HCT116 (cell line): ENCODE measurements at regions not wholly inside any gene's neighbourhood (a gene's known extent, or its start where the extent isn't known, plus 50 kb on each side); places are given as distances from the start of the nearest gene placed in this dataset.

ENCODE experiments used
- ATAC-seq: fragments of 200-7000 bp; cut with Tn5 transposase; 2 replicates; pipeline ENCODE4 v1.9.1; 2020; ENCODE audit warnings: mild to moderate bottlenecking, moderate library complexity
- BruUV-seq: library from RNA; stranded (reverse); fragments of 400-500 nt; replicated peaks from 2 replicates; lab custom pipeline; 2021; lab: Mats Ljungman, UMichigan
- CTCF ChIA-PET: fragments of 300-600 bp; sonication (Branson Sonifier 250); formaldehyde crosslinking; loops from one replicate; lab custom pipeline; 2021; ENCODE audit warnings: antibody characterized with exemption; lab: Charles Lee
- POLR2A ChIA-PET: fragments of 300-600, 350-600 bp; sonication (Branson Sonifier 250); formaldehyde crosslinking; loops from one replicate; lab custom pipeline; 2021; ENCODE audit warnings: antibody characterized with exemption; lab: Charles Lee
- RAD21 ChIA-PET, 2 experiments: fragments of 300-600 bp; sonication (Branson Sonifier 250); formaldehyde crosslinking; loops; one replicate each; lab custom pipeline; 2023; ENCODE audit warnings: low total read pairs in 2 of 2; ENCODE audit not compliant: uncharacterized antibody in 2 of 2, unreplicated experiment in 2 of 2, low non-redundant PET in 1 of 2; lab: Charles Lee
- DNase-seq: peaks from one replicate; pipeline ENCODE4 v3.0.0-alpha.2; 2010; ENCODE audit warnings: low read depth, low spot score
- H2AFZ ChIP-seq: fragments of 200-600 bp; shearing (Covaris generic), sonication (generic); 2 replicates; pipeline ENCODE4 v1.6.1; 2017; ENCODE audit warnings: low read depth, mixed run types, mixed read lengths, antibody characterized with exemption, low read length; ENCODE audit not compliant: poor library complexity, severe bottlenecking
- H3K27ac ChIP-seq: 2 replicates; pipeline ENCODE4 v1.5.1; 2012; ENCODE audit warnings: low read depth, low read length
- H3K27me3 ChIP-seq: fragments of 200-600 bp; sonication (generic); 2 replicates; pipeline ENCODE4 v1.6.1; 2016; ENCODE audit warnings: mixed run types, low read length, mixed read lengths; ENCODE audit not compliant: insufficient read depth
- H3K36me3 ChIP-seq, 2 experiments: fragments of 200-500 bp in 1 of 2; fragments of 200-600 bp in 1 of 2; sonication (Bioruptor generic) in 1 of 2; sonication (generic) in 1 of 2; 2 replicates each; pipeline versions ENCODE4 v1.5.1 to v1.6.1; 2014 to 2016; ENCODE audit warnings: low read length in 2 of 2, inconsistent platforms in 1 of 2, mixed read lengths in 1 of 2, mixed run types in 1 of 2; ENCODE audit not compliant: insufficient read depth in 2 of 2, control insufficient read depth in 1 of 2
- H3K4me1 ChIP-seq, 2 experiments: fragments of 200-600 bp in 1 of 2; sonication (generic) in 1 of 2; 2 replicates each; pipeline versions ENCODE4 v1.5.1 to v1.6.1; 2012 to 2017; ENCODE audit warnings: low read length in 2 of 2, inconsistent platforms in 1 of 2, mild to moderate bottlenecking in 1 of 2, mixed read lengths in 1 of 2, mixed run types in 1 of 2, moderate library complexity in 1 of 2; ENCODE audit not compliant: insufficient read depth in 2 of 2, control insufficient read depth in 1 of 2
- H3K4me2 ChIP-seq: fragments of 200-600 bp; sonication (generic); 2 replicates; pipeline ENCODE4 v1.6.1; 2017; ENCODE audit warnings: mixed run types, low read length, mixed read lengths
- H3K4me3 ChIP-seq, 2 experiments: fragments of 200-600 bp in 1 of 2; sonication (generic) in 1 of 2; replicated peaks in 1 of 2; 2 replicates each; pipeline ENCODE4 v1.5.1; 2011 to 2016; ENCODE audit warnings: low read length in 2 of 2, control low read depth in 1 of 2, low read depth in 1 of 2, mild to moderate bottlenecking in 1 of 2, mixed read lengths in 1 of 2, mixed run types in 1 of 2
- H3K79me2 ChIP-seq: fragments of 200-600 bp; sonication (generic); 2 replicates; pipeline ENCODE4 v1.6.1; 2017; ENCODE audit warnings: mild to moderate bottlenecking, mixed run types, low read length, moderate library complexity, mixed read lengths; ENCODE audit not compliant: insufficient read depth
- H3K9ac ChIP-seq: fragments of 200-600 bp; sonication (generic); 2 replicates; pipeline ENCODE4 v1.6.1; 2016; ENCODE audit warnings: low read length, mixed read lengths
- H3K9me2 ChIP-seq: fragments of 200-600 bp; sonication (generic), shearing (Covaris generic); 2 replicates; pipeline ENCODE4 v1.6.1; 2017; ENCODE audit warnings: mixed run types, mild to moderate bottlenecking, moderate library complexity; ENCODE audit not compliant: insufficient read depth
- H3K9me3 ChIP-seq, 2 experiments: fragments of 200-500 bp in 1 of 2; fragments of 200-600 bp in 1 of 2; sonication (Bioruptor generic) in 1 of 2; sonication (generic) in 1 of 2; 2 replicates each; pipeline ENCODE4 v1.6.1; 2014 to 2017; ENCODE audit warnings: low read length in 2 of 2, mixed read lengths in 2 of 2, inconsistent platforms in 1 of 2, low read depth in 1 of 2, mild to moderate bottlenecking in 1 of 2, mixed run types in 1 of 2, moderate library complexity in 1 of 2; ENCODE audit not compliant: control insufficient read depth in 1 of 2, insufficient read depth in 1 of 2
- H4K20me1 ChIP-seq: fragments of 200-600 bp; sonication (generic), shearing (Covaris generic); 2 replicates; pipeline ENCODE4 v1.6.1; 2017; ENCODE audit warnings: mixed run types, mild to moderate bottlenecking, moderate library complexity; ENCODE audit not compliant: insufficient read depth
- CTCF ChIP-seq, 3 experiments: fragments of 200-600 bp in 1 of 3; sonication (generic) in 1 of 3; IDR thresholded peaks in 2 of 3; conservative IDR thresholded peaks in 1 of 3; 2 replicates each; pipeline ENCODE4 v1.5.1; 2012 to 2017; ENCODE audit warnings: low read depth in 2 of 3, low read length in 2 of 3, antibody characterized with exemption in 1 of 3, borderline replicate concordance in 1 of 3, control low read depth in 1 of 3, mild to moderate bottlenecking in 1 of 3, mixed read lengths in 1 of 3, mixed run types in 1 of 3, moderate library complexity in 1 of 3; ENCODE audit not compliant: insufficient read depth in 1 of 3
- EGR1 ChIP-seq: IDR thresholded peaks from 2 replicates; pipeline ENCODE4 v1.6.1; 2012; ENCODE audit warnings: low read depth
- ELF1 ChIP-seq: IDR thresholded peaks from 2 replicates; pipeline ENCODE4 v1.6.1; 2012; ENCODE audit warnings: low read depth, borderline replicate concordance
- EZH2 ChIP-seq: fragments of 200-600 bp; sonication (generic); IDR thresholded peaks from 2 replicates; pipeline ENCODE4 v1.6.1; 2017; ENCODE audit warnings: antibody characterized with exemption, mixed run types
- FOSL1 ChIP-seq: IDR thresholded peaks from 2 replicates; pipeline ENCODE4 v1.6.1; 2012; ENCODE audit warnings: low read depth
- REST ChIP-seq: IDR thresholded peaks from 2 replicates; pipeline ENCODE4 v1.6.1; 2012; ENCODE audit warnings: low read depth
- SIN3A ChIP-seq: IDR thresholded peaks from 2 replicates; pipeline ENCODE4 v1.6.1; 2012; ENCODE audit warnings: low read depth
- SP1 ChIP-seq: IDR thresholded peaks from 2 replicates; pipeline ENCODE4 v1.6.1; 2012; ENCODE audit warnings: low read depth
- SRF ChIP-seq: IDR thresholded peaks from 2 replicates; pipeline ENCODE4 v1.6.1; 2012; ENCODE audit warnings: low read depth
- ZBTB33 ChIP-seq: IDR thresholded peaks from 2 replicates; pipeline ENCODE4 v1.6.1; 2011; ENCODE audit warnings: mild to moderate bottlenecking, low read length, moderate library complexity; ENCODE audit not compliant: insufficient replicate concordance; ENCODE audit errors: extremely low read depth
- ZNF274 ChIP-seq: fragments of 200-500 bp; sonication (Bioruptor generic); IDR thresholded peaks from 2 replicates; pipeline ENCODE4 v1.6.1; 2014; ENCODE audit warnings: mild to moderate bottlenecking, low read depth, low read length, inconsistent platforms
- intact Hi-C: fragments of 100-400 bp; cut with micrococcal nuclease; formaldehyde crosslinking; loops from 2 replicates; pipeline ENCODE4 v1.10.0; 2022

DNA sequence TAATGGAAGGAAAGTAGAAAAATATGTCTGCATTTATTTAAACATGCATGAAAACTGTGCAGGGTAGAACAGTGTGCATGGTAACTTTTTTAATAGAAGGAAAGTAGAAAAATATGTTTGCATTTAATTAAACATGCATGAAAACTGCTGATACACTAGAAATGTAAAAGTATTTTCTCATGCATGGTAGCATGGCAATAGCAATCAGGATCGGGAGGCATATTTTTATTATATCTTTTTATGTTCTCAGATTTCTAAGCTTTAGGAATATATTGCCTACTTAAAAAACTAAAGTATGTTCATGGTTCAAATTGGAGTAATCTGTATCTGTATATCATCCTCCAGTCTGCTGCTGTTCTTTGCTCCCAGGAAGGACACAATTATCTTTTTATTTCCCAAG, 1468.9 kb upstream of the GBE1 start:
- Histone ChIP-seq H3K27me3 (no peaks in the 10 kb centered on the region), H2AFZ (no peak overlapping the region), H3K4me1 (no peaks in the 10 kb centered on the region), H3K9ac (no peak overlapping the region), H3K36me3 (no peaks in the 10 kb centered on the region), H3K79me2 (no peaks in the 10 kb centered on the region), H3K4me2 (no peak overlapping the region), H3K9me2 (no peaks in the 10 kb centered on the region), H4K20me1 (no peaks in the 10 kb centered on the region), H3K9me3 (peaks cover 15% of the 10 kb centered on the region in 2 experiments; a peak in 3 of 4 replicates), H3K4me3 (no peak overlapping the region), H3K27ac (no peak overlapping the region)
- no peak for TF ChIP-seq ELF1
- no peak for TF ChIP-seq SIN3A
- TF ChIP-seq FOSL1 = no peak
- TF ChIP-seq SRF = no peak
- TF ChIP-seq EZH2 = no peak
- TF ChIP-seq ZBTB33 = no peak
- TF ChIP-seq ZNF274 = no peak
- TF ChIP-seq EGR1 = no peak
- BruUV-seq = no TSS peak
- ChIA-PET RAD21 (no interaction called here), POLR2A (no interaction called here), CTCF (no interaction called here)
- no peak for ATAC-seq
- DNase-seq = no peak
- intact Hi-C loops = no loop called here

DNA sequence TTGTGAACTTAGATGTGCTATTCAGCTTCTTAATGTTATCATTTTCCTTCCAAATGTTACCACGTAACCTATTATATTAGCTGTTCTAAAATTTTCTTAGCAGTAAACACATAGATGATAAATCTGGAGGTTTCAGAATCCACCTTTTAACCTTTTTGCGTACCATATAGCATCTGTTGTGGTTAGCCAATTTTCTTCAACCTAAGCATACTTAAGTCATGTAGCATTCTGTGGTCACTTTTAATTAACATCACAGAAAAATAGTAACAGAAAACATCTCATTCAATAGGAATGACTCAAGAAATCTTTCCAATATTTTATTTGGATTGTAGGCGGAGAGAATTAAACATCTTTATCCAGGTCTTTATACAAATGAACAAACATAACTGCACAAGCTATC, 1465.3 kb upstream of the GBE1 start:
- intact Hi-C loops = no loop called here
- no peaks in the 10 kb centered on the region for H3K27me3 ChIP-seq
- H3K79me2 ChIP-seq = no peaks in the 10 kb centered on the region
- no peak for DNase-seq
- H3K9me3 ChIP-seq = peaks cover 11 to 19% of the 10 kb centered on the region in 2 experiments; a peak in 3 of 4 replicates
- H3K9ac ChIP-seq = no peak overlapping the region
- ChIA-PET CTCF (no interaction called here), POLR2A (no interaction called here), RAD21 (no interaction called here)
- no peak overlapping the region for H3K4me2 ChIP-seq
- H3K27ac ChIP-seq = no peak overlapping the region
- no peak overlapping the region for H2AFZ ChIP-seq
- H3K36me3 ChIP-seq = no peaks in the 10 kb centered on the region
- no peak for TF ChIP-seq SP1
- TF ChIP-seq REST = no peak
- no peak for TF ChIP-seq CTCF (IDR thresholded peaks at IDR 0.05 in 2 of 3, conservative IDR thresholded peaks at IDR 0.05 in 1 of 3; ENCODE audit: borderline replicate concordance in 1 of 3, insufficient read depth in 1 of 3, low read depth in 2 of 3, low read length in 2 of 3)
- no peak for TF ChIP-seq ELF1
- no TSS peak for BruUV-seq
- no peaks in the 10 kb centered on the region for H3K4me1 ChIP-seq
- H4K20me1 ChIP-seq = no peaks in the 10 kb centered on the region
- H3K9me2 ChIP-seq = no peaks in the 10 kb centered on the region
- no peak for ATAC-seq
- H3K4me3 ChIP-seq = no peak overlapping the region
